ENCODE measurements at regions not wholly inside any gene's neighbourhood (a gene's known extent, or its start where the extent isn't known, plus 50 kb on each side); places are given as distances from the start of the nearest gene placed in this dataset.
"Not testable (repeated sequence)": the region's sequence is repeated elsewhere in the genome, so short reads cannot be mapped to it uniquely, and the experiment has no call there.

- no peak for DNase-seq (ENCODE audit: low spot score)
Observed at GRCh38 chr2:186085226-186085625, 346.6 kb downstream of the FSIP2 start.

GRCh38 chr2:186093174-186093573 is 354.6 kb downstream of the FSIP2 start:
- DNase-seq (ENCODE audit: low spot score): no peak

GRCh38 chr2:186098821-186099220 is 360.2 kb downstream of the FSIP2 start:
- DNase-seq (ENCODE audit: low spot score): no peak

GRCh38 chr2:186099826-186100225 is 361.2 kb downstream of the FSIP2 start:
- DNase-seq (ENCODE audit: low spot score): no peak

DNA sequence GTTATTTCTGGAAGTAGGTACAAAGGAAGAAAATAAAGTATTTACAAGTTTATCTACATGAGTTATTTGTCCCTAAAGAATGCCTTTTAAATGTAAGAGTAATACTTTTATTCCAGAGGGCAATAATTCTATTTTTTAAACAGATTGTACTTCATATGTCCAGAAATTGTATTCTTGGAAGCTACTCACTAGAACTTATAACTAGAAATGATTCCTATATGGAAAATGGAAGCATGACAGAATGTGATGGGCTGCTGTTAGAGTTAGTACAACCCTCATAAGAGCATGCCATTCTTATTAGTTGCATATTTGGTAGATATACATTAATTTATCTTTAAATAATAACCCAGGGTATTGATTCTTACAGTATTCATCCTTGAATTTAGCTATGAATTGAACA is 362.0 kb downstream of the FSIP2 start:
- DNase-seq (ENCODE audit: low spot score): no peak

GRCh38 chr2:186101616-186102015 is 363.0 kb downstream of the FSIP2 start:
- no peak for DNase-seq (ENCODE audit: low spot score)

GRCh38 chr2:186103276-186103675 is 364.7 kb downstream of the FSIP2 start:
- no peak for DNase-seq (ENCODE audit: low spot score)

GRCh38 chr2:186105016-186105724 is 366.6 kb downstream of the FSIP2 start:
- no peak for DNase-seq (ENCODE audit: low spot score)

DNA sequence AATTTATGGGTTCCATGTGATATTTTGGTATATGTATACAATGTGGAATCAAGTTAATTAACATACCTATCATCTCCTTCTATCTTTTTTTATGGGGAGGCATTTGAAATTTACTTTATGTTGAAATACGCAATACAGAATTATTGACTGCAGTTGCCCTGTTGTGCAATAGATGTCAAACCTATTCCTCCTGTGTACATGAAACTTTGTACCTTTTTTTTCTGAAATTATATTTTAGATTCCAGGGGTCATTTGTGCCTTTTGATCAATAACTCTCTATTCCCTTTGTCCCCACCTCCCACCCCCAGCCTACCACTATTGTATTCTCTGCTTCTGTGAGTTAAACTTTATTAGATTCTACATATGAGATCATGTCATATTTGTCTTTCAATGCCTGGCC is 369.9 kb downstream of the FSIP2 start:
- no peak for DNase-seq (ENCODE audit: low spot score)

DNA sequence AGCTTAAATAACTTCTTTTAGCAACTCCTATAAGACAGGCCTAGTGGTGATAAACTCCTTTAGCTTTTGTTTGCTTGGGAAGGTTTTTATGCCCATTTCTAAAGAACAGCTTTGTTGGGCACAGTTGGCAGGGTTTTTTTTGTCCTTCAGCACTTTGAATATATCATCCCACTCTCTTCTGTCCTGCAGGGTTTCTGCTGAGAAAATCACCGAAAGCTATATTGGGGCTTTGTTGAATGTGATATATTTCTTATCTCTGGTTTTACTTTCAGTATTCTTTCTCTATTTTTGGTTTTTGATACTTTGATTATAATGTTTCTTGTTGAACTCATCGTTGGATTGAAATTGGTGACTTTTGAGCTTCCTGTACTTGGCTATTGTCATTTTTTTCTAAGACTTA is 372.8 kb upstream of the ZC3H15 start:
- DNase-seq (ENCODE audit: low spot score): no peak

DNA sequence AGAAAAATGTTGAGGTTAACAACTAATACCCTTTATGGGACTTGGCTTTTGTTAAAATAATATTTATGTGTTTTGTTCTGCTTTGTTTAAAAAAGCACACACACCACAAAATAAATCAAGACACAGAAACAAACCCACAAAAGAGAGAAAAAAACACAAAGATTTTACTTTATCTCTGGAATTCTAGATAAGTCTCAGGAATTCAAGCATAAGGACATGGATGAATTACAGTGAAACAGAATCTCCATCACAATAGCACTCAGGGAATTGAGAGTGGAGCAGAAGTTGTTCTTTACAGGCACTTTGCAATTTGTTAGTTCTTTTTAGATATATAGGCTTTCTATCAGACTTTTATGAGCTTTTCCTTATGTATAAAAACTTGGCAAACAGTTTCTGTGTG is 360.9 kb upstream of the ZC3H15 start:
- DNase-seq (ENCODE audit: low spot score): no peak

- DNase-seq (ENCODE audit: low spot score): no peak
Observed at GRCh38 chr2:186125625-186126024, 360.4 kb upstream of the ZC3H15 start.

- DNase-seq (ENCODE audit: low spot score): no peak
Observed at GRCh38 chr2:186126181-186126580, 359.9 kb upstream of the ZC3H15 start.

DNA sequence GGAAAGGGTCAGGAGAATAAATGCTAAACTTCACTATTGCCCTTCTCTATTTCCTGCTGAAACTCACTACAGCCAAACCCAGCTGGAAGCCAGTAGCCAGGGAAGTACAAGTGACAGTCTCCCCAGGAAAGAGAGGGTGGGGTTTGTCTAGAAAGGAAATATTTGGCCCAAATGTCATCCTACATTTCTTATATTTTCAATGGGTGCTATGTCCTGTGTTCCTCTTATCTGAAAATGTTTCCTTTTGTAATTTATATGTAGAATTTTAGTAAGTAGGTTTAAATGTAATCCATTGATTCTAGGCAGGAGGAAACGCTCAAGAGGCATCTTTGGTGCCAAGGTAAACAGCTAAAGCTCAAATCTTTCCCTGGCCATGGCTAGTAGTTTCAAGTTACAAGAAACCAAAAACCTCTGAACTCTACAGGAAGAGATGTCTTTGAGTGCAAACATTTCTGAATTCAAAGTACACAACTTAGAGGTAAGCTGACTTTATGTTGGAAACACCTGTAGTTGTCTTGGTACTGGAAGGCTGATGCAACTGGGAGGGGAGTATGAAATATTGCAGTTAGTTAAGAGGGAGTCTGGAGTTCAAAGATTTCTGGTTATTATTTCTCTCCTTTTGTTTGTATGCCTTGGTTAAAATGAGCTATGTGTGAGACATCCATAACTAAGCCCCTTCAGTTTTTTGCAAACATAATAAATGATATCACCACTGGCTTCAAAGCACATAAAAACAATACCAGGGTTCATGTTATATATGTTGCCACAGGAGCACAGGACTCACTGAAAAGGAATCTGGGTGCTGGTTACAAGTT is 356.1 kb upstream of the ZC3H15 start:
- DNase-seq (ENCODE audit: low spot score): no peak

DNA sequence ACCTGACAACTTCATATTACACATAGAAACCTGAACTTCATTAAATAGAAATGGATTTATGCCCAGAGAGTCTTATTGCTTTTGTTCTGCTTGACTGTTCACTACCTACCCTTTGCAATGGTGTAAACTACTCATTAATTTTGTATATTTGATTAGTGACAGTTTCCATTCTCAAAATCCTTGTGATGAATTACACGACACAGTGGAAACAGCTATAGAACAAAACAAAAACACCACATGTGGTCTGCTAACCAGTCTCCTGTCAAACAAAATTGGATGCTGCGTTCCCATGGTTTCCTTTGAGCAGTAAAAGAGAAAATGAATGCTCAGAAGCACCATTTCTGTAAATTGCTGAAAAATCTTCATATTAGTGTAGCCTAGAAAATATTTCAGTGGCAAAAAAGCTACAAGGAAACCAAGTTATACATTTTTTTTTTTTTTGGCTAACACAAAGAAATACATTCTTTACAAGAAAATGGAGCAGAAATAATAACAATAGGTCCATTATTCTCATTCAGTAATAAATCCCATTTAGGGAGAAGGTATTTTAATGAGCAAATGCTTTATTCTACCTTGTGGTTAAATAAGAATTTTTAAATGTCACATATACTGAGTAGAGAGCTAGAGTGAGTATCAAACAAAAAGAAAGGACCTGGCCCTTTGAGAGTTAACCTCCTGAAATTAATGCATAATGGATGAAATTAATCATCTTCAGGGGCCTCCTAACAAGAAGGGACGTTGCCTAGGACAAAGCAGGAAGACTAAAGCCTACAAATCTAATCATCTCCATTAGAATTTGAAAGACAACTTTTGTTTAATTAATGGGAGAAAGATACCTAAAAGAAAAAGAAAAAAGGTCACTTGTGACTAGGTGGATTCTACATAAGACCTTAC is 355.1 kb upstream of the ZC3H15 start:
- DNase-seq (ENCODE audit: low spot score): no peak

DNA sequence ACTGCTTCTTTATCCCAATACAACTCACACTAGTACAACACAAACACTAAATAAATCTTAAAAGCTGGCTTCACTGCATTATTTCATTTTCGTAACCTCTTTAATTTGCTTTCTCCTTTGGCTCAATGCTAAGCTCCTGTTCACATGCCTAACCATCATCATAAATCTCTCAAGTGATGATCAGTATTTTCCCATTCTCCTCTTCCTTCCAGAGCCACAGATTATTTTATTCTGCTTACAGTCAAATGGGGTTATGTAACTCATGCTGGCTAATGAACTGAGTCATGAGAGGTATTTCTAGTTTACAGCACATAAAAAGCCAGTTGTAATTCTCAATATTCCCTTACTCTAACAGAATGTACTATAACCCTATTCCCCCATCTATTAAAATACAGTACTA is 350.4 kb upstream of the ZC3H15 start:
- no peak for DNase-seq (ENCODE audit: low spot score)

DNA sequence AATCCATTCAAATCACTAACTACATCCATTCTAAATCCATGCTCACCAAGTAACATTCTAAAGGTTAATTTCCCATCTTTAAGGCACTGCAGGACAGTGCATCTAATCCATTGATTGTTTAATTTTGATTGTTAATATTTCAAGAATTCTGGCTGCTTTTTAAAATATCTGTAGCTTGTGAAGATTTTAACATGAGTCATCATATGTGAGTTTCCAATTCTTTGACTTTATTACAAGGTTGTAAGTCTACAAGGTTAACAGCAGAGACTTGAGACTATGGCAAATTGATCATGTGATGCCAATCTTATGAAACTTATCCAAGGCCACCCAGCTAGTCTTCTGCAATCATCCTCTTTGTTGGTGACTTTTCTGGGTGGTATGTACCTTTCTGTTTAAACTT is 349.2 kb upstream of the ZC3H15 start:
- no peak for DNase-seq (ENCODE audit: low spot score)

- DNase-seq (ENCODE audit: low spot score): no peak
Observed at GRCh38 chr2:186138845-186139244, 347.2 kb upstream of the ZC3H15 start.

DNA sequence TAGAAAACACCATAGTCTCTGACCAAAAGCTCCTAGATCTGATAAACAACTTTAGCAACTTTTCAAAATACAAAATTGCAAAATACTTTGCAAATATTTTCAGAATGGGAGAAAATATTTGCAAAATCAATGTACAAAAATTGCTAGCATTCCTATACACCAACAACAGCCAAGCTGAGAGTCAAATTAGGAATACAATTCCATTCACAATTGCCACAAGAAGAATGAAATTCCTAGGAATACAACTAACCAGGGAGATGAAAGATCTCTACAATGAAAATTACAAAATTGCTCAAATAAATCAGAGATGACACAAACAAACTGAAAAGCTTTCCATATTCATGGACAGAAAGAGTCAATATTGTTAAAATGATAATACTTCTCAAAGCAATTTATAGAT is 327.0 kb upstream of the ZC3H15 start:
- no peak for DNase-seq (ENCODE audit: low spot score)

GRCh38 chr2:186164325-186164724 is 321.7 kb upstream of the ZC3H15 start:
- no peak for DNase-seq (ENCODE audit: low spot score)

GRCh38 chr2:186170693-186171092 is 315.4 kb upstream of the ZC3H15 start:
- no peak for DNase-seq (ENCODE audit: low spot score)

DNA sequence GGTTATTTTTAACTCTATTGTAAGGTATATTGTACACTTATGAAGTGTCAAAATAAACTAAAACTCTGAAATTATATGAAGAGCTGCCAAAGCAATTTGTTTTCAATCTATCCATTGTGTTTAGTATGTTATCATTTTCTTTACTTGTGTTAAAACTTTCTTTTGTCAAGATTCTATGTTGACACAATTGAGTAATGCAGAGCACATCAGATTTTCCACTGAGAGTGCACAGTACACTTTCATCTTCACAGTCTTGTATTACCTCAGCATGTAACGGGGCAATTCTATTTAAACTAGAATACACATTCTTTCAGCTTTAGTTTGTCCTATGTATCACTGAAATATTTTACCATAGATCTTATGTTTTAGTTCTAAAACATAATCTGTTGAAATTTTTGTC is 304.4 kb upstream of the ZC3H15 start:
- DNase-seq (ENCODE audit: low spot score): no peak

DNA sequence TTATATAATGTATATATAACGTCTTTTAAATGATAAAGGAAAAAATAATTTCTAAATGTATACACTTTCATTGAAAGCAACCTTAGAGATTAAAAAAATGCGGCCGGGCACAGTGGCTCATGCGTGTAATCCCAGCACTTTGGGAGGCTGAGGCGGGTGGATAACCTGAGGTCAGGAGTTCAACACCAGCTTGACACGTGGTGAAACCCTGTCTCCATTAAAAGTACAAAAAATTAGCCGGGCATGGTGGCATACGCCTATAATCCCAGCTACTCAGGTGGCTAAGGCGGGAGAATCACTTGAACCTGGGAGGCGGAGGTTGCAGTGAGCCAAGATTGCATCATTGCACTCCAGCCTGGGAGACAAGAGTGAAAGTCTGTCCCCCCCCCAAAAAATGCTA is 303.7 kb upstream of the ZC3H15 start:
- not testable (repeated sequence) for DNase-seq (ENCODE audit: low spot score)

All from hematopoietic multipotent progenitor cell treated with erythropoietin and hydrocortisone succinate and interleukin-3 and kit ligand, for 15 days (in vitro differentiated cells).